NCI-H345 (cell line): ENCODE measurements at regions not wholly inside any gene's neighbourhood (a gene's known extent, or its start where the extent isn't known, plus 50 kb on each side); places are given as distances from the start of the nearest gene placed in this dataset.

Experiments
- DNase-seq: peaks from one replicate; lab custom pipeline; 2025; lab: John Stamatoyannopoulos, UW

DNA sequence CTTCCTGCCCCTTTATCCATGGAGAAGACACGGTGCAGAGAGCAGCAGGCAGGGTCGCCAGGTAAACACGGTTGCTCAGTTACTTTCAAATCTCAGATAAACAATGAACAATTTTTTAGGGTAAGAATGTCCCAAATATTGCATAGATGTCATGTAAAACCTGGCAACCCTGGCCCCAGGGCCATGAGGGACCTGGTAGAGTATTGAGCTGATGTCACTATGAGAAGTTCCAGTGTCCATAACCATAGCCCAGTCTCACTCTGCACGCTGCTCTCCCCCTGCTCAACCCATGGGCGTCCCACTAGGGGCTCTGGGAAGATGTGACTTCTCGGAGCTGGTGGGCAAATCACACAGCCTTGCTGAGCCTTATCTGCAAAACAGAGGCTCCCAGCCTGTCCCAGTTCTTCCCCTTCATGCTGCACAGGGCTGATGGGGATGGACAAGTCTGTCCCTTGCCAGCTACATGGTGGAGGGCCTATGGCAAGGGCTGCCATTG, 71.3 kb upstream of the TOP1 start:
- DNase-seq = no peak

DNA sequence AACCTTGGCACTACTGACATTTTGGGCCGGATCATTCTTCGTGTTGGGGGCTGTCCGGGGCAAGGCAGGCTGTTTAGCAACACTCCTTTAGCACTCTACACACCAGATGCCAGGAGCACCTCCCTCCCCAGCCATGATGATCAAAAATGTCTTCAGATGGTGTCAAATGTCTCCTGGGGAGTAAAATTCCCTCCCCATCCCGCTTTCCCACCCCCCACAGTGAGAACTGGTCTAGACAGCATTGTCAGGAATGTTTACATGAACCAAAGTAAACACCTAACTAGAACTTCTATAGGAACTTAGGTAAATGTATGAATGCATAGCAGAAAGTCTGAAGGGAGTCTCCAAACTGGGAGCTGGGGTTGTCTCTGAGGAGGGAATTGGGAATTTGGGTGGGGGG, 70.0 kb upstream of the TOP1 start:
- no peak for DNase-seq

DNA sequence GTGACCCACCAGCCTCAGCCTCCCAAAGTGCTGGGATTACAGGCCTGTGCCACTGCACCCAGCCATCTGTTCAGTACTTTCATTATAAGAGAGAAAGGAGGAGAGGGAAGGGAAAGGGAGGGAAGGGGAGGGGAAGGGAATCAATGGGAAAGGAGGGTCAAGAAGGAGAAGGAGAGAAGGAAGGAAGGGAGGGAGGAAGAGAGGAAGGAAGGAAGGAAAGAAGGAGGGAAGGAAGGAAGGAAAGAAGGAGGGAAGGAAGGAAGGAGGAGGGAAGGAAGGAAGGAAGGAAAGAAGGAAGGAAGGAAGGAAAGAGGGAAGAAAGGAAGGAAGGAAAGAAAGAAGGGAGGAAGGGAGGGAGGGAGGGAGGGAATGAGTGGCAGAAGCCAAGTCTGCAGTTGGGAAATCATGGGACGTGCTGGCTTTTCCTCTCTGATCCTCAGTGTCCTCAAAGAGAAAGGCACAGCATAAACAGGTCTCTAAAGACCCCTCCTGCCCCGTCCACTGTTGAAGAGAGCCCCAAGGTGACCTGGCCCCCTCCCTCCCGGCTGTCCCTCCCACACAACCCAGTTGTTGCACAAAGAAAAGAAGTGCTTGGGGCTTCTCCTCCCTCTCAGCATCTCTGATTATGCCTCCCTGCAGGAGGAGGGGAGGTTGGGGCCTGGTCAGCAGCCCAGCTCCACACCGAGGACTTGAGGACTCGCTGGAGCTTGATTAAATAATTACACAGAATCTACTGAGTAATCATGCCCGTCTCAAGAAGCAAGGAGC, 69.1 kb upstream of the TOP1 start:
- no peak for DNase-seq

DNA sequence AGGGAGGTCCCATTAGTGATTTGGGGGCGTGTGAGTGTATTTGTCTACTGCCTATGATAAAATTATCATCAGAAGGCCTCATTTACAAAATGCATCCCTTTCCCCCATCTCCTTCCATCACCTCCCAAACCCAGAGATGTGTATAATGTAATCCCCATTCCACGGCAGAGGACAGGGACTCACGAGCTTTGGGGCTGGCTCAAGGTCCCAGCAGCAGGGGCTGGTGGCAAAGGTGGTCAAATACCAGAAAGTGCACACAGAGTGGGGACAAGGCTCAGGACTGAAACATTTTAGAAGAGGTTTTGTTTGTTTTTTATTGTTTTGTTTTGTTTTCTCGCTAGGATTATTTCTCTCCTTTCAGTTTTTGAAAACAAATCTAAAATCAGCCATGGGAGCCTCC, 68.5 kb upstream of the TOP1 start:
- no peak for DNase-seq

DNA sequence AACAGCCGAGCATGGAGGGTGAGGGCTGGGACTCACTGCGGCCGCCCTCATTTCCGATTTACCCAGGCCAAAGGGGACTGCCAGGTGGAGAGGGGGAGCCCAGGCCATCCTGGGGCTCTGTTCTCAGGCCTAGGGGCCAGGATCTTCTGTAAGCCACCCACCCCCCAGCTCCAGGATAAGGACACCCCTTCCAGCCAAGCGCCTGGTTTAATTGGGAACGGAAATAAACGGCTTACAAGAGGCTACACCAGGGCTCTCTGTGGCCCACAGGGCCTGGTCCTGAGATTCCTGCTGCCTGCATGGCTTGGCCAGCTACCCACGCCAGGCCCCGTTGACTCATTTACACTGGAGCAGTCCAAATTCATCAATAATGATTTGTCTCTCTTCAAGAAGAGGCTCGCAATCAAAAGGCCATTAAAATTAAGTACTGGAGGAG, 68.1 kb upstream of the TOP1 start:
- DNase-seq = no peak

DNA sequence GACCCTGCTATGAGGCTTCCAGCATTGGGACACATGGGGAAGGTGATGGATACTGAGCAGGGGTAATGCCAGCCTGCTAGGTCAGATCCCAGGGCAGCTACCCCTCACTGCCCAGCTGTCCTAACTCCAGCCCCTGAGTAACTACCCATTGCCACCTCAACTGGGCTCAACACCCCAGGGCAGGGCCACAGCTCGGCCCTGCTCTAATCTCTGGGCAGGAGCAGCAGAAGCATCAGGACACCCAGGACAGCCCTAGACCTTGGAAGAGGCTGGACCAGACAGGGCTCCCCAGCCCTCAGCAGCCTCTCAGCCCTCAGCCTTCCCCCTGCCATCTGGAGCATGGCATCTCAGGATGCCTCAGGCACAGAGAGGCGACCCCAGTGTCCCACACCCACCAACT, 67.4 kb upstream of the TOP1 start:
- no peak for DNase-seq

GRCh38 chr20:40961686-40962640, 66.7 kb upstream of the TOP1 start:
- DNase-seq = no peak

DNA sequence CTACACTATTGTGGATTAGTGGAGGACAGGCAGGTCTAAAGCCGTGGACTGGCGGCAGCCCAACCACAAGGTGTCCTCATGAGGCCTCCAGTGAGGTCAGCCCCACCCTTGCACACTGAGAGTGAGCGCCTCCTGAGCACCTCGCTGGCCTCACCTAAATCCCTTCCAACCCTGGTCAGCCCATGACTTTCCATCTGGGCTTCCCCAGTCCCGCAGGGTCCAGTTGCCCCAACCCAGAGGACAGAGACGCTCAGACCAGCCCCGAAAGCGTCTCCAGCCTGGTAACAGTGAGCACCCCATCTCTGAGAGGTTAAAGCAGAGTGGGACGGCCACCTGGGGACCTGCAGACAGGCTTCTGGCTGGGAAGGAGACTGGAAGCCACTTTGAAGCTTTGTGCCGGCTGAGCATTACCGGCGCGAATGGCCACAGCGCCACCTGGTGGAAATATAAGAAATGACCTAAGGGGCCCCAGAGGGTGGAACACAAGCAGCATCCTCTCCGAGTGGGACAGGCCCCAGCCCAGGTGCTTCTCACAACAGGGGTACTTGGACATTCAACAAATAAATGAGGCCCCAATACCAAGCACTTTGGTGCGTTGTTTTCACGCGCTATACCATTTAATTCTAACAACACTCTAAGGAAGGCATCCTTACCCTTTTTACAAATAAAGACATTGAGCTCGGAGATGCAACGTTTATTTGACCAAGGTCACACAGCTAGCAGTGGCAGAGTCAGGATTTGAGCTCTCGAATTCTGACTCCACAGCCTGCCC, 65.7 kb upstream of the TOP1 start:
- DNase-seq = peak; percentile 76

GRCh38 chr20:40963505-40963845, 65.1 kb upstream of the TOP1 start:
- DNase-seq = no peak

DNA sequence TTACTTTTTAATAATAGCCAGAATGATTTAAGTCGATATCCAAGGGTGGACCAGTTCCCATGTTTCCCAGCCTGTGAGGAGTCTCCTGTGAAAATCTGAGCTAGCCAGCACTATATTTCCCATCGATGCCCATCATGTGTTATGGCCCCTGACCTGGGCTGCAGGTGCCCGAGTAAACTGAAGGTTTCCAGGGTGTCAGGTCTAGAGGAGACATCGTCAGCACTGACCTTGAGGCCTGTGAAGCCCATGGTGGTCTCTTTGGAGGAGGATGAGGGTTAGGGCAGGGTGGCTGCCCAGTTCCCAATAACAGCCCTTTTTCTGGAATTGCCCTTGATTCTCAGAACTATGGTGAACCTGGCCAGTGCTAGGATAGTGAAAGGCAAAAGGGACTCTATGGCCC, 63.0 kb upstream of the TOP1 start:
- no peak for DNase-seq

GRCh38 chr20:40966103-40966502, 62.5 kb upstream of the TOP1 start:
- DNase-seq = no peak

DNA sequence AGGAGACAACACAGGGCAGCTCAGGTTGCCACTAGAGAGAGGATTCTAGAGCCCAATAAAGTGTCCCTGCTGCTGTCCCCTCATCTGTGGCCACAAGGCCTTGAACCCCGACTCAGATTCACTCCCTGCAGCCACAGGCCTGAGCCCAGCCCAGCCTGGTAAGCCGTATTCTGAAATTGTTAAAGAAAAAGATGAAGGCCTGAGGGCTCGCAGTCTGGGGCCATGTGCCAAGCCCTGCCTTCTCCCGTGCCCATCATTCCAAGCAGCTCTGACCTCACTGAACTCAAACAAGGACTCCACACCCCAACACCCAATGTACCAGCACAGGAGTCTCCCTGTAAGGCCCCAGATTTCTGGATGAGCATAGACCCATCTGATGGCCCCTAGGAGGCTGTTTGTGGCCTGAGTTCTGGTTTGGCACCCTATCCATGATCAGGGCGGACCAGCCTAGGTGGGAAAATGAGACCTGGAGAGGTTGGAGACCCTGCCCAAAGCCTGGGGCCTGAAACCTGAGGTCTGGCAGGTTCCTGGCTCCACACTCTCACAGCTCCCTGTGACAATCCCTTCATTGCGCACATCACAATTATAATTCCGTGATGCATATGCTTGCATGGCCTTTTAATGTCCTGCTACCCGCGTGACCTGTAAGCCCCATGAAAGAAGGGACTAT, 62.0 kb upstream of the TOP1 start:
- no peak for DNase-seq

DNA sequence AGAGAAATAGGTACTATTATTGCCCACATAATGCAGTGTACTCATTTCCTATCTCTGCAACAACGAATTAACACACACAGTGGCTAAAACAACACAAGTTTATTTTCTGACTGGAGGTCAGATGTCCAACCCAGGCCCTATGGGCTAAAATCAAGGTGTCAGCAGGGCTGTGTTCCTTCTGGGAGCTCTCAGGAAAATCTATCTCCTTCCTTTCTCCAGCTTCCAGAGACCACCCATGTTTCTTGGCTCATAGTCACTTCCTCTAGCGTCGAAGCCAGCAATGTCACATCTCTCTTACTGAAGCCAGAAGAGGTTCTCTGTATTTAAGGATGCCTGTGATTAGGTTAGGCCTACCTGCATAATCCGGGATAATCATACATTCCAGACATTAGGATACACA, 60.9 kb upstream of the TOP1 start:
- no peak for DNase-seq

GRCh38 chr20:40968816-40969562, 59.6 kb upstream of the TOP1 start:
- DNase-seq = peak; percentile 75

GRCh38 chr20:40970218-40970617, 58.4 kb upstream of the TOP1 start:
- DNase-seq = no peak

DNA sequence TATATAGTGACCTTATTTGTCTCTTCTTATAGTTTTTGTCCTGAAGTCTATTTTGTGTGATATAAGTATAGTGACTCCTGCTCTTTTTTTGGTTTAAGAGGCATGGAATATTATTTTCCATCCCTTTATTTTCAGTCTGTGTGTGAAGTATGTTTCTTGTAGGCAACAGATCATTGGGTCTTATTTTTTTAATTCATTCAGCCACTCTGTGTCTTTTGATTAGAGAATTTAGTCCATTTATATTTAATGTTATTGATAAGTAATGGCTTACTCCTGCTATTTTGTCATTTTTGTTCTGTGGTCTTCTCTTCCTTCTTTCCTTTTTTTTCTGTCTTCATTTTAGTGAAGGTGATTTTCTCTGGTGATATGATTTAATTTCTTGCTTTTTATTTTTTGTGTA, 51.4 kb upstream of the TOP1 start:
- no peak for DNase-seq

GRCh38 chr20:40978761-40979160, 49.9 kb upstream of the TOP1 start:
- no peak for DNase-seq
